ENCODE measurements at regions not wholly inside any gene's neighbourhood (a gene's known extent, or its start where the extent isn't known, plus 50 kb on each side); places are given as distances from the start of the nearest gene placed in this dataset.

DNA sequence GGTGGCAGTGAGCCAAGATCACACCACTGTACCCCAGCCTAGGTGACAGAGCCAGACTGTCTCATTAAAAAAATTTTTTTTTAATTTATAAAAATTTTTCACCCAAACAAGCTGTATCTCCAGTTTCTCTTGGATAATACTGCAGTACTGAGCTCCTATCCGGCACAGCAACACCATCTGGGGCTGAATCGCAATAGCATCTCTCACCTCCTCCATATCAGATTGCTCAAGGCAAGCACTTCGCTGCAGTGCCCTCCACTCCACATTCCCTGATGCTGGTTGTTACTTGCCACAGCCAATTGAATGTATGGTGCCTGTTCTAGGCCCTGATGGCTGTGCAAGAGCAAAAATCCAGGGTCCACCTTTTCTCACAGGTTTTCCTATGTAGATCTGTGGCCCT lies 69.3 kb upstream of the FAM241A start:
- H3K27ac ChIP-seq (ENCODE audit: low read length): no peak overlapping the region
- no TSS peak for BruUV-seq (replicated peaks)
- H3K9me3 ChIP-seq (ENCODE audit: control insufficient read depth, insufficient read depth, low read depth, low read length): no peaks in the 10 kb centered on the region
- no peaks in the 10 kb centered on the region for H3K36me3 ChIP-seq (ENCODE audit: control insufficient read depth, insufficient read depth, low read length)
- no peaks in the 10 kb centered on the region for H3K27me3 ChIP-seq (ENCODE audit: control insufficient read depth, insufficient read depth, low read length)
- CTCF ChIA-PET: interaction anchor here (1.0 kb wide), 1 partner anchor 159 kb away, joined by 3 read pairs; no protein-coding TSS in a partner anchor
- DNase-seq (ENCODE audit: low read depth, low spot score) (no peak), ATAC-seq (no peak)
- no peak overlapping the region for H3K4me3 ChIP-seq (ENCODE audit: low read depth in 2 of 2, low read length in 2 of 2)
- no peaks in the 10 kb centered on the region for H3K4me1 ChIP-seq (ENCODE audit: control insufficient read depth, insufficient read depth, low read length)
- TF ChIP-seq POLR2AphosphoS5 (IDR thresholded peaks at IDR 0.05; ENCODE audit: low read depth, low read length): no peak
- TF ChIP-seq TCF7L2 (IDR thresholded peaks at IDR 0.05; ENCODE audit: low read depth, low read length): no peak
- TF ChIP-seq CTCF (IDR thresholded peaks at IDR 0.05): no peak
- no peak for TF ChIP-seq SIN3A (IDR thresholded peaks at IDR 0.05; ENCODE audit: borderline replicate concordance, insufficient read depth, low read depth, low read length)
- no peak for TF ChIP-seq REST (IDR thresholded peaks at IDR 0.05; ENCODE audit: insufficient read depth in 1 of 2, low read depth in 2 of 2, low read length in 1 of 2)
- in situ Hi-C loops (cut with HindIII; ENCODE audit: low pct_unique_long_range_greater_than_20kb, low sequenced_read_pairs) (no loop called here), intact Hi-C loops (cut with micrococcal nuclease; ENCODE audit: unreplicated experiment) (no loop called here)
- POLR2A ChIA-PET: no interaction called here

GRCh38 chr4:112076919-112077608 lies 68.2 kb upstream of the FAM241A start:
- intact Hi-C loops (cut with micrococcal nuclease; ENCODE audit: unreplicated experiment) (no loop called here), in situ Hi-C loops (cut with HindIII; ENCODE audit: low pct_unique_long_range_greater_than_20kb, low sequenced_read_pairs) (no loop called here)
- no peak for TF ChIP-seq CTCF (IDR thresholded peaks at IDR 0.05)
- BruUV-seq (replicated peaks): no TSS peak
- ATAC-seq (no peak), DNase-seq (ENCODE audit: low read depth, low spot score) (no peak)
- Histone ChIP-seq H3K9me3 (ENCODE audit: control insufficient read depth, insufficient read depth, low read depth, low read length) (no peaks in the 10 kb centered on the region), H3K4me1 (ENCODE audit: control insufficient read depth, insufficient read depth, low read length) (no peaks in the 10 kb centered on the region), H3K36me3 (ENCODE audit: control insufficient read depth, insufficient read depth, low read length) (no peaks in the 10 kb centered on the region), H3K4me3 (ENCODE audit: low read depth in 2 of 2, low read length in 2 of 2) (no peak overlapping the region), H3K27me3 (ENCODE audit: control insufficient read depth, insufficient read depth, low read length) (no peaks in the 10 kb centered on the region), H3K27ac (ENCODE audit: low read length) (no peak overlapping the region)
- POLR2A ChIA-PET: no interaction called here
- CTCF ChIA-PET: no interaction called here
